SU-DHL-6 (cell line): ENCODE measurements at regions not wholly inside any gene's neighbourhood (a gene's known extent, or its start where the extent isn't known, plus 50 kb on each side); places are given as distances from the start of the nearest gene placed in this dataset.

Experiments used
- CTCF ChIP-seq: fragments of 200-600 bp; sonication (generic); IDR thresholded peaks from one replicate; pipeline ENCODE4 v1.5.1; 2017; ENCODE audit warnings: antibody characterized with exemption, mild to moderate bottlenecking, low read length, moderate library complexity; ENCODE audit not compliant: insufficient read depth, poor library complexity, severe bottlenecking
- EZH2phosphoT487 ChIP-seq: fragments of 200-600 bp; sonication (generic), shearing (Covaris generic); conservative IDR thresholded peaks from 2 replicates; pipeline ENCODE4 v1.6.1; 2018; ENCODE audit warnings: mild to moderate bottlenecking, antibody characterized with exemption, low read length, moderate library complexity, mixed read lengths

GRCh38 chr22:25404928-25405816, 159.3 kb upstream of the GRK3 start:
- TF ChIP-seq CTCF (no peak), EZH2phosphoT487 (no peak)
